LNCAP (cell line): ENCODE measurements at regions not wholly inside any gene's neighbourhood (a gene's known extent, or its start where the extent isn't known, plus 50 kb on each side); places are given as distances from the start of the nearest gene placed in this dataset.

ENCODE experiments used
- TF ChIP-seq, protein P1 (sequence below): fragments of 450-650 bp; IDR thresholded peaks from 2 replicates; pipeline ENCODE4 v1.5.1; 2017; ENCODE audit warnings: mild to moderate bottlenecking

DNA sequence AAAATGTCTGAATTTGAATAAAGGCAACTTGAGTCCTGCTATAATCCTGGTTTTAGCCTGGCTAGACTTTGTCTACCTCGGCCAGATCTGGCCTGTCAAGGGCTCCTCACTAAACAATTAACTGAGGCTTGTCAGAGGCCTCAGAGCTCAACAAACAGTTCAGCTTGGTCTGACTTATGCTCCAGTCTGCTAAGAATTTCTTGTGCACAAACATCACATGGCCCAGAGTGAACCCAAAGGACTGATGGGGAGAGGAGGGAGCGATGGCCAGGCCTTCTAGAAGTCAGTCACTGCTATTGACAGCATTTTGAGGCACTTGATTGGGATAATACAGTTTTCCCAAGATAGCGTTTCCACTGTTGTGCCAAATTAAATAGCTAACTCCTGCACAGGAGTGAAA lies 555.1 kb upstream of the ID2 start:
- TF ChIP-seq, protein P1, sequence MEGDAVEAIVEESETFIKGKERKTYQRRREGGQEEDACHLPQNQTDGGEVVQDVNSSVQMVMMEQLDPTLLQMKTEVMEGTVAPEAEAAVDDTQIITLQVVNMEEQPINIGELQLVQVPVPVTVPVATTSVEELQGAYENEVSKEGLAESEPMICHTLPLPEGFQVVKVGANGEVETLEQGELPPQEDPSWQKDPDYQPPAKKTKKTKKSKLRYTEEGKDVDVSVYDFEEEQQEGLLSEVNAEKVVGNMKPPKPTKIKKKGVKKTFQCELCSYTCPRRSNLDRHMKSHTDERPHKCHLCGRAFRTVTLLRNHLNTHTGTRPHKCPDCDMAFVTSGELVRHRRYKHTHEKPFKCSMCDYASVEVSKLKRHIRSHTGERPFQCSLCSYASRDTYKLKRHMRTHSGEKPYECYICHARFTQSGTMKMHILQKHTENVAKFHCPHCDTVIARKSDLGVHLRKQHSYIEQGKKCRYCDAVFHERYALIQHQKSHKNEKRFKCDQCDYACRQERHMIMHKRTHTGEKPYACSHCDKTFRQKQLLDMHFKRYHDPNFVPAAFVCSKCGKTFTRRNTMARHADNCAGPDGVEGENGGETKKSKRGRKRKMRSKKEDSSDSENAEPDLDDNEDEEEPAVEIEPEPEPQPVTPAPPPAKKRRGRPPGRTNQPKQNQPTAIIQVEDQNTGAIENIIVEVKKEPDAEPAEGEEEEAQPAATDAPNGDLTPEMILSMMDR = no peak

DNA sequence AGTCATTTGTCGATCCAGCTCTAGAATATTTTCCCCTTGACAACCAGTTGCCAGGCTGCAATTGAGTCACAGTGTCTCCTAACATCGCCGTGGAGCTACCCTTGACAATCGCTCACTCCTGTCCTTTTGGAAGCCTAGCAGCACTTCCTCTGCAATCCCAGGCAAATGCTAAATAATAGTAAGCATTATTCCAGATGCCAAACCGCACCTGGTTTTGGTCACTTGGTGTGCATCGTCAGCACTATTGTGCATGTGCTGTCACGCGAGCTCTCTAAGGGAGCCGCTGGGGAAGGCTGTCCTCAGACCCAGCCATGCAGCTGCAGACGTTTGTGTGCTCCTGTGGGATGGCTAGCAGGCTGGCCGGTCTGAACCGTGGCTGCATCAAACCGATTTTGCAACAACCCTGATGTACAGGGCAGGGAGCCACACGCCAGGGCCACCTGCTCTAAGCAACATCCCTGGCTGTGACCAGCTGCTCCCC lies 549.5 kb upstream of the ID2 start:
- TF ChIP-seq, protein P1 = no peak

DNA sequence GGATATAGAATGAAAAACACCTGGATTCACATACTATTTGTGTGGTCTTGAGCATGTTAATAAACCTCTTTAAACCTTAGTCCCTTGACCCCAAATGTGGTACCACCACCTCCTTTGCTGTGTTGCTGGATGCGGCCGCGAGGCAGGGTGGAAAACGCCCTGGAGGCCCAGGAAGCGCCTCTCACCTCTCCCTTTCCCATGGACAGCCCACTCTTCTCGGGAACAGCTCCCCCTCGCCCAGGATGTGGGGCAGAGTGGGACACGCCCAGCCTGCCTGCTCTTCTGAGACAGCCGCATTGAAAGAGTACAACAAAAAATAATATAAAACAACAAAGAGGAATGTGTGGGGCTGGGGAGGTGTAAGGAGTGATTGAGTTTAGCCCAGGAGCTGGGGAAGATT lies 549.0 kb upstream of the ID2 start:
- TF ChIP-seq, protein P1 = no peak

DNA sequence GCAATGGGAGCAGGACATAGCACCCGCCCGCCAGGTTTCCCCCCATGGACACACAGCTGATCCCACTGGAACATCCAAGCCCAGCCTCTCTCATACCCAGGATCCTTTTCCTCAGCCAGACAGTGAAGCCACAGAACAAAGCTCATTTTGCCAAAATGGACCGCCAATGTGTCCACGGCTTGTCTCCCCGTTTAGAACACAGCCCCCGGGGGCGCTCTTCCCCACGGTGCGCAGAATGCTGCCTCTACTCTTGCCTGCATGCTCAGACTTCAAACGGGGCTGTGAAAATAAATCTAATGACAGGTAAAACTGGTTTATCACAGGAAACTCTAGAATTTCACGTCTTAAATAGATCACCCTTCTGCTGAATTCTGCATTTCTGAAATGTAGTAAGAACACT lies 548.5 kb upstream of the ID2 start:
- TF ChIP-seq, protein P1 = no peak

DNA sequence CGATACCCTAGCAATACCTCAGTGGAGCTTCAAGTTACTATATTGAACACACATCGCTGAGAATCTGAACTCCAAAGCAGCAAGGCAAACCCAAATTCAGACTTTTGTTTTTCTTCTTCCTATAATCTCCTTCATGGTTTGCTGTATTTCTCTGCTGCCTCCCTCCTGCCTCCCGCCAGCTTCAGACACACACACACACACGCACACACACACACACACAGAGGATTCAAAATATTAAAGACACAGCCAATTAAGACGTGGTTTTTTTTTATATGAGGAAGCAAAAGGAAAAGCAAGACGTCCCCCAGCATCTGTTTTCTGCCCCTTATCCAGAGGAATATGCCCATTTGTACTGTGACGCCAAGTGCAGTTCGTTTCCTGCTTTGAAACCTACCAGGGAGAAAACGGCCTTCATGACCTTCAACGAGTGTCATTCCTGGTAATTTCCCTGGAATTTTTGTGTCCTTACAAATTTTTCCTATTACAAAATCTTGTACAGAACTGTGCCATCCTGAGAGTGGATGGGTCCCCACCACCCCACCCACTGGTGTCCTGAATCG lies 547.9 kb upstream of the ID2 start:
- TF ChIP-seq, protein P1 = no peak

DNA sequence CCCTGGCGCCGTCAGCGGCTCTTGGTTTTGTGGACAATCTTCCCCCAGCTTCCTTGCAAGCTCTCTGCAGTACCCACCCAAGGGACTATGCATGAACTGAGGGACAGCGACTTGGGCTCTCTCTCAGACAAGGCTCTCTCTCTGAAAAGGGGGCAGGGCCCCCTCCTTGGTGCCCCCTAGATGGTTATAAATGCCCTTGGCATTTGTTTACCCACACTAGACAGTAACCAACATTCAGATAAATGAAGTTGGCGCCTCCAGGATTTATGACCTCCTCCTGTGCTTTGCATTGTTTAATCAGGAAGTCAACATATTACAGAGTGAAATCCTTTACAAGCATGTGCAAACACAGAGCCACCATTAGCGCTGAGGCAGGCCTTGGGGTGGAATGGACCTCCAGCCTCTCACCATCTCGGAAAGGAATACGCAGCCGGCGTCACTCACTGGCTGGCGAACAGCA lies 547.4 kb upstream of the ID2 start:
- TF ChIP-seq, protein P1 = no peak

DNA sequence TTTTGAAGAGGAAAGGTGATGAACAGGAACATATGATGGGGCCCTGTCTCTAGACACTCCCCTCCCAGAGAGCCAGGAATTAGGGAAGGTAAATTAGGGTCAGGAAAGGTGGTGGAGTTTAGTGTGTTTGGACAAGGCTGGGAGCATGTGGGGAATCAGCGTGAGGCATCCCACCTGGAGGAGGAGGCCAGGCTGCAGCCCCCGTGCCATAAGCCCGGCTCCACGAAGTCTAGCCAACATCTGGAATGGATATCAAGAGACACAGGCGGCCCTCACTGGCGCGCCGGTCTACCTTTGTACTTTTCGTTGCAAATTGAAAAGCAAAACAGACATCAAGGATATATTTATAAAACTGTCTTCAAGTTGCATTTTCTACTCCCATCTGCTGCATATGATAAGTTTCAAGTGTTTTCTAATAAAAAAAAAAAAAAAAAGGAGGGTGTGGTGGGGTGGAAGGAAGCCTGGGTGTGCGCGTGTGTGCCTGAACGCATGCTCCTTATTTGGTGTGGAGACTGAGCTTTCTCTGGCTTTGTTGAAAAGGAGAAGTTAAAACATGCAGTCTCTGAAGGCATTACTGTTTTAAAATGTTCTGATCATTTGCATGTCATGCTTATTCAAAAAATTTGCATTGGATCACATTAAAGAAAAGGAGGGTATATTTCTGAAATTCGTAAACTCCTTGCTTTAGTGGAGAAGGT lies 546.7 kb upstream of the ID2 start:
- TF ChIP-seq, protein P1 = no peak
